BE2C (cell line): ENCODE measurements at regions not wholly inside any gene's neighbourhood (a gene's known extent, or its start where the extent isn't known, plus 50 kb on each side); places are given as distances from the start of the nearest gene placed in this dataset.

Source experiments
- DNase-seq: peaks from one replicate; pipeline ENCODE4 v3.0.0-alpha.2; 2020
- H3K27me3 ChIP-seq: fragments of 250-450 bp; sonication (Bioruptor Pico); 2 replicates; pipeline ENCODE4 v1.5.1; 2020; ENCODE audit warnings: mild to moderate bottlenecking
- H3K36me3 ChIP-seq: fragments of 250-450 bp; sonication (Bioruptor Pico); 2 replicates; pipeline ENCODE4 v1.5.1; 2020; ENCODE audit warnings: mild to moderate bottlenecking
- H3K4me1 ChIP-seq: fragments of 250-450 bp; sonication (Bioruptor Pico); 2 replicates; pipeline ENCODE4 v1.5.1; 2020
- H3K4me3 ChIP-seq: 2 replicates; pipeline ENCODE4 v1.5.1; 2011; ENCODE audit warnings: low read depth, low read length
- H3K9me3 ChIP-seq: fragments of 250-450 bp; sonication (Bioruptor Pico); 2 replicates; pipeline ENCODE4 v1.5.1; 2020
- TF ChIP-seq, protein P1 (sequence below): IDR thresholded peaks from 2 replicates; pipeline ENCODE4 v1.5.1; 2012; ENCODE audit warnings: mild to moderate bottlenecking, low read depth, low read length

DNA sequence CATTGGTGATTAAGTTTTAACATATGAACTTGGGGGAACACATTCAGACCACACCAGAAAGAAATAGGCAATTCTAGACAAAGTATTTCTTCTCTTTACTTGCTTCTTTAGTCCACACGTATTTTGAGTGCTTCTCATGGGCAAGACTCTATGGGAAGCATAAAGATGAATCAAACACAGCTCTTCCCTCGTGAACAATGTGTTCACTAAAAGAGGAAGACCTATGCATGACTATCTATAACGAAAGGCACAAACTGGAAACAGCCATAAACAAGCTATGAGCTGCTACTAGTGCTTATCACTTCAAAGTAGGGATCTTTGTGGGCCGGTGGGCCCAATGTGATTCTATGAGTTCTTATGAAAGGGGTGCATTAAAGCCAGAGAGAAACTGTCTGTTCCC lies 53.0 kb upstream of the PRDX6 start:
- H3K4me1 ChIP-seq, result no peaks in the 10 kb centered on the region
- H3K9me3 ChIP-seq, result no peaks in the 10 kb centered on the region
- TF ChIP-seq, protein P1, sequence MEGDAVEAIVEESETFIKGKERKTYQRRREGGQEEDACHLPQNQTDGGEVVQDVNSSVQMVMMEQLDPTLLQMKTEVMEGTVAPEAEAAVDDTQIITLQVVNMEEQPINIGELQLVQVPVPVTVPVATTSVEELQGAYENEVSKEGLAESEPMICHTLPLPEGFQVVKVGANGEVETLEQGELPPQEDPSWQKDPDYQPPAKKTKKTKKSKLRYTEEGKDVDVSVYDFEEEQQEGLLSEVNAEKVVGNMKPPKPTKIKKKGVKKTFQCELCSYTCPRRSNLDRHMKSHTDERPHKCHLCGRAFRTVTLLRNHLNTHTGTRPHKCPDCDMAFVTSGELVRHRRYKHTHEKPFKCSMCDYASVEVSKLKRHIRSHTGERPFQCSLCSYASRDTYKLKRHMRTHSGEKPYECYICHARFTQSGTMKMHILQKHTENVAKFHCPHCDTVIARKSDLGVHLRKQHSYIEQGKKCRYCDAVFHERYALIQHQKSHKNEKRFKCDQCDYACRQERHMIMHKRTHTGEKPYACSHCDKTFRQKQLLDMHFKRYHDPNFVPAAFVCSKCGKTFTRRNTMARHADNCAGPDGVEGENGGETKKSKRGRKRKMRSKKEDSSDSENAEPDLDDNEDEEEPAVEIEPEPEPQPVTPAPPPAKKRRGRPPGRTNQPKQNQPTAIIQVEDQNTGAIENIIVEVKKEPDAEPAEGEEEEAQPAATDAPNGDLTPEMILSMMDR, result no peak
- DNase-seq, result no peak
- H3K36me3 ChIP-seq, result no peaks in the 10 kb centered on the region
- H3K4me3 ChIP-seq, result no peak overlapping the region
- no peaks in the 10 kb centered on the region for H3K27me3 ChIP-seq

DNA sequence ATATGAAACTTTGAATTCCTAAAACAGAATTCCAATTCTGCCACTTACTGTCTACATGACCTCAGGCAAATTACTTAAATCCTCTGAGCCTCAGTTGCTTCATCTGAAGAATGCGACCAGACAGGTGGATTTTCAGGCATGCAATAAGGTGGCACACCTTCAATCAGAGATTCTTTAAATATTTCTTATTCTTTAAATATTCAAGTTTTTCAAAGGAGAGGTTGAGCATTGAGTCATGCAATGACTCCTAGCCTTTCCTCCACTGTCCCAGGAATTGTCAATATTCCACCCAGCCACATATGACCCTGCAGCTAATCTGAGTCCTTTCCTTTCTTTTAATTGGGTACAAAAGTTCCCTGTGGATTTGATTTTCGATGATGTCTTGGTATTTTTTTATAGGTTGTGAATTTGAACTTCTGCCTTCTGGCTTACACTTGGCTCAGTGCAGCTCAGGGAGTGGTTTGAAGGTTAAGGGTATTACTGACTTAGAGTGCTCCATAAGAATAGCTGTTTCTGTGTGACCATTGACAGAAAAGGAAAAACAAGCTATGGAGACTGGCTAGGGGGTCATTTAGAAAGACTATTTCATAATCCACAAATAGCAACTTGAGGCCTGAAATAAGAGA lies 52.2 kb upstream of the PRDX6 start:
- Histone ChIP-seq H3K27me3 (no peaks in the 10 kb centered on the region), H3K9me3 (no peaks in the 10 kb centered on the region), H3K4me3 (no peak overlapping the region), H3K36me3 (no peaks in the 10 kb centered on the region), H3K4me1 (no peaks in the 10 kb centered on the region)
- DNase-seq, result no peak
- TF ChIP-seq, protein P1, result no peak

DNA sequence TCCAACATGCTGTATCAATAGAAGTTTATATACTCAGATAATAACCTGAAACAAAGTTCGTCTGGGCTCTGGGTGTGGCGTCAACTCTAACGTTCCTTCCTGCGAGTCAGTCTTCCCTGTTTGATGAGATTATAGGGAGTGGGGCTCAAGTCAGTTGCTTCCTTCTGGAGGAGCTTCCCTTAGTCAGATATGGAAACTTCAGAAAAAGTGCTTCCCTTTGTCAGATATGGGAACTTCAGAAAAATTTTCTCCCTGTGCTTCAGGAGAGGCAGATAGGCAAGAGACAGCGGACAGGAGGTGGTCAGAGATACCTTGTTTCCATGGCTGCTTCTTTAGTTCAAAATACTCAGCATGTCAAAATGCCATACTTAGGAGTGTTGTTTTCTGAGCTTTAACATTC lies 51.1 kb upstream of the PRDX6 start:
- DNase-seq, result no peak
- Histone ChIP-seq H3K4me1 (no peaks in the 10 kb centered on the region), H3K27me3 (no peaks in the 10 kb centered on the region), H3K4me3 (no peak overlapping the region), H3K9me3 (no peaks in the 10 kb centered on the region), H3K36me3 (no peaks in the 10 kb centered on the region)
- TF ChIP-seq, protein P1, result no peak

DNA sequence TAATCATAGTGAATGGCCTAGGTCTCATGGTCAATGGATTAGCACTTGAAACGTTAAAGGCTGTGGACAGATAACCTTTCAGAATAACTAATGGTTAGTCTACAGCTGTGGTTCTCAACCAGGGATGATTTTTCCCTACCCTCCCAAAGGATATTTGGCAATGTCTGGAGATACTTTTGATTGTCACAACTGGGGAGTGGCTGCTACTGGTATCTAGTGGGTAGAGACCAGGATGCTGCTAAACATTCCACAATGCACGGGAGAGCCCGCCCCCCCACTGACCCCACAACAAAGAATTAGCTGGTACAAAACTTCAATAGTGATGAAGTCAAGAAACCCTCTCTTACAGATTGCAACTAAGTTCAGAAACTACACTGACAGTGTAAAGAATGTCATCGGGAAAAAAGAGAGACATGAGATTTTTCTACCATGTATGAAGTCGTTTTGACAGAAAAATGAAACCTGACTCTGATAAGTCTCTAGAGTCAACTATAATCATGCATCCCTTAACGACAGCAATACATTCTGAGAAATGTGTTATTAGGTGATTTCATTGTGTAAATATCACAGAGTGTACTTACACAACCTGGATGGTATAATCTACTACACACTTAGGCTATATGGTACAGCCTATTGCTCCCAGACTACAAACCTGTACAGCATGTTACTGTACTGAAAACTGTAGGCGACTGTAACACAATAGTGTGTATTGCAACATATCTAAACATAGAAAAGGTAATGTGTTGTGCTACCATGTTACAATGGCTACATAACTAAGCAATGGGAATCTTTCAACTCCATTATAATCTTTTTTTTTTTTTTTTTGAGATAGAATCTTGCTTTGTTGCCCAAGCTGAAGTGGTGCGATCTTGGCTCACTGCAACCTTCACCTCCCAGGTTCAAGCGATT lies 49.7 kb upstream of the PRDX6 start:
- TF ChIP-seq, protein P1, result no peak
- Histone ChIP-seq H3K4me3 (no peak overlapping the region), H3K9me3 (no peaks in the 10 kb centered on the region), H3K36me3 (no peaks in the 10 kb centered on the region), H3K4me1 (no peaks in the 10 kb centered on the region; the same call in 1 of the 2 replicates), H3K27me3 (no peaks in the 10 kb centered on the region)
- DNase-seq, result no peak
